Bronchial epithelial cell (primary cell): ENCODE measurements at regions not wholly inside any gene's neighbourhood (a gene's known extent, or its start where the extent isn't known, plus 50 kb on each side); places are given as distances from the start of the nearest gene placed in this dataset.

Experiments
- DNase-seq: peaks from one replicate; pipeline ENCODE4 v3.0.0-alpha.2; 2010; ENCODE audit warnings: low read depth
- FAIRE-seq: peaks from 2 replicates; lab custom pipeline; 2011; peaks lifted over from hg19 to GRCh38; lab: Jason Lieb, UNC
- H3K27me3 ChIP-seq: 2 replicates; pipeline ENCODE4 v1.5.1; 2011; ENCODE audit warnings: low read length; ENCODE audit not compliant: control insufficient read depth, insufficient read depth
- H3K36me3 ChIP-seq: 2 replicates; pipeline ENCODE4 v1.5.1; 2011; ENCODE audit warnings: low read length; ENCODE audit not compliant: control insufficient read depth, insufficient read depth
- H3K4me3 ChIP-seq: 2 replicates; pipeline ENCODE4 v1.5.1; 2011; ENCODE audit warnings: mild to moderate bottlenecking, low read depth, low read length, control low read depth
- CTCF ChIP-seq: IDR thresholded peaks from 2 replicates; pipeline ENCODE4 v1.5.1; 2011; ENCODE audit warnings: mild to moderate bottlenecking, moderate library complexity, low read length, control low read depth, inconsistent platforms; ENCODE audit not compliant: insufficient read depth, severe bottlenecking

- TF ChIP-seq CTCF: no peak
- Histone ChIP-seq H3K4me3 (no peak overlapping the region), H3K27me3 (no peaks in the 10 kb centered on the region), H3K36me3 (no peaks in the 10 kb centered on the region)
- FAIRE-seq (no peak), DNase-seq (no peak)
Measured at GRCh38 chr1:214125819-214126218, 138.0 kb downstream of the PROX1 start.

GRCh38 chr1:214126697-214127146, 138.9 kb downstream of the PROX1 start:
- H3K4me3 ChIP-seq: no peak overlapping the region
- FAIRE-seq (peak; percentile 28), DNase-seq (no peak)
- TF ChIP-seq CTCF: no peak
- H3K27me3 ChIP-seq: no peaks in the 10 kb centered on the region
- H3K36me3 ChIP-seq: no peaks in the 10 kb centered on the region

GRCh38 chr1:214127705-214128104, 139.9 kb downstream of the PROX1 start:
- H3K36me3 ChIP-seq: no peaks in the 10 kb centered on the region
- FAIRE-seq: no peak
- no peak for DNase-seq
- no peaks in the 10 kb centered on the region for H3K27me3 ChIP-seq
- H3K4me3 ChIP-seq: no peak overlapping the region
- TF ChIP-seq CTCF: no peak

- no peaks in the 10 kb centered on the region for H3K27me3 ChIP-seq
- H3K36me3 ChIP-seq: no peaks in the 10 kb centered on the region
- TF ChIP-seq CTCF: no peak
- H3K4me3 ChIP-seq: no peak overlapping the region
- DNase-seq (no peak), FAIRE-seq (no peak)
Measured at GRCh38 chr1:214135886-214136285, 145.1 kb upstream of the SMYD2 start.

GRCh38 chr1:214136324-214136919, 144.5 kb upstream of the SMYD2 start:
- Histone ChIP-seq H3K4me3 (no peak overlapping the region), H3K36me3 (no peaks in the 10 kb centered on the region), H3K27me3 (no peaks in the 10 kb centered on the region)
- FAIRE-seq (no peak), DNase-seq (no peak)
- no peak for TF ChIP-seq CTCF

GRCh38 chr1:214141486-214141885, 139.5 kb upstream of the SMYD2 start:
- no peaks in the 10 kb centered on the region for H3K36me3 ChIP-seq
- H3K27me3 ChIP-seq: no peaks in the 10 kb centered on the region
- DNase-seq (no peak), FAIRE-seq (no peak)
- H3K4me3 ChIP-seq: no peak overlapping the region
- no peak for TF ChIP-seq CTCF
